ENCODE measurements at regions not wholly inside any gene's neighbourhood (a gene's known extent, or its start where the extent isn't known, plus 50 kb on each side); places are given as distances from the start of the nearest gene placed in this dataset.

GRCh38 chr10:108187408-108188012 lies 1023.0 kb upstream of the SORCS1 start:
- no peaks in the 10 kb centered on the region for H3K27me3 ChIP-seq
- no peaks in the 10 kb centered on the region for H3K36me3 ChIP-seq
- H3K4me1 ChIP-seq (ENCODE audit: control insufficient read depth in 1 of 2, insufficient read depth in 1 of 2, low read depth in 1 of 2, low read length in 1 of 2): no peaks in the 10 kb centered on the region
- H3K4me3 ChIP-seq (ENCODE audit: low read depth in 1 of 2, low read length in 1 of 2): no peak overlapping the region
- no peak overlapping the region for H3K27ac ChIP-seq
- no peak for TF ChIP-seq CTCF (IDR thresholded peaks at IDR 0.05)
- no peaks in the 10 kb centered on the region for H3K9me3 ChIP-seq

- Histone ChIP-seq H3K27ac (no peak overlapping the region), H3K36me3 (no peaks in the 10 kb centered on the region), H3K4me1 (ENCODE audit: control insufficient read depth in 1 of 2, insufficient read depth in 1 of 2, low read depth in 1 of 2, low read length in 1 of 2) (no peaks in the 10 kb centered on the region), H3K27me3 (no peaks in the 10 kb centered on the region), H3K9me3 (no peaks in the 10 kb centered on the region), H3K4me3 (ENCODE audit: low read depth in 1 of 2, low read length in 1 of 2) (no peak overlapping the region)
- TF ChIP-seq CTCF (IDR thresholded peaks at IDR 0.05): no peak
Observed at GRCh38 chr10:108184114-108184513, 1019.6 kb upstream of the SORCS1 start.

GRCh38 chr10:108180878-108181277 lies 1016.4 kb upstream of the SORCS1 start:
- Histone ChIP-seq H3K27ac (no peak overlapping the region), H3K9me3 (no peaks in the 10 kb centered on the region), H3K36me3 (no peaks in the 10 kb centered on the region), H3K27me3 (no peaks in the 10 kb centered on the region), H3K4me3 (ENCODE audit: low read depth in 1 of 2, low read length in 1 of 2) (no peak overlapping the region), H3K4me1 (ENCODE audit: control insufficient read depth in 1 of 2, insufficient read depth in 1 of 2, low read depth in 1 of 2, low read length in 1 of 2) (no peaks in the 10 kb centered on the region)
- TF ChIP-seq CTCF (IDR thresholded peaks at IDR 0.05): no peak

GRCh38 chr10:108169846-108170245 lies 1005.3 kb upstream of the SORCS1 start:
- H3K27me3 ChIP-seq: no peaks in the 10 kb centered on the region
- H3K9me3 ChIP-seq: no peaks in the 10 kb centered on the region
- no peak overlapping the region for H3K27ac ChIP-seq
- no peaks in the 10 kb centered on the region for H3K36me3 ChIP-seq
- H3K4me3 ChIP-seq (ENCODE audit: low read depth in 1 of 2, low read length in 1 of 2): no peak overlapping the region
- no peak for TF ChIP-seq CTCF (IDR thresholded peaks at IDR 0.05)
- no peaks in the 10 kb centered on the region for H3K4me1 ChIP-seq (ENCODE audit: control insufficient read depth in 1 of 2, insufficient read depth in 1 of 2, low read depth in 1 of 2, low read length in 1 of 2)

DNA sequence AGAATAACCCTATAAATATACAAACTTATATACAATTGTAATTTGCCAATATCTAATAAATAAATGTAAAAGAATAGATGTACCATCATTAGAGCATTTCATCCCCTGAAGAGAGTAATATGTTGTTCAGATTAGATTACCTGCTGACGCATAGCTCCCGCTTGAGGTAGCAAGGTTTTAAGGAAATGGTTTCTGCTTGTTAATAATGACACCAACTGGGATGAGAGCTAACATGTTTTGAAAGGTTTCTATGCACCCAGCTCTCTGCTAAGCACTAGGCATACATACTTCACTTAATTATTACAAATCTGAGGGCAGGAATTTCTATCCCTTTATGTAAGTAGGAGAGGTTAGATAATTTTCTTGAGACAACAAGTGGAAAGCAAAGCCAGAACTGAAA lies 1003.3 kb upstream of the SORCS1 start:
- no peak overlapping the region for H3K27ac ChIP-seq
- TF ChIP-seq CTCF (IDR thresholded peaks at IDR 0.05): no peak
- no peaks in the 10 kb centered on the region for H3K9me3 ChIP-seq
- H3K36me3 ChIP-seq: no peaks in the 10 kb centered on the region
- no peak overlapping the region for H3K4me3 ChIP-seq (ENCODE audit: low read depth in 1 of 2, low read length in 1 of 2)
- no peaks in the 10 kb centered on the region for H3K4me1 ChIP-seq (ENCODE audit: control insufficient read depth in 1 of 2, insufficient read depth in 1 of 2, low read depth in 1 of 2, low read length in 1 of 2)
- no peaks in the 10 kb centered on the region for H3K27me3 ChIP-seq

DNA sequence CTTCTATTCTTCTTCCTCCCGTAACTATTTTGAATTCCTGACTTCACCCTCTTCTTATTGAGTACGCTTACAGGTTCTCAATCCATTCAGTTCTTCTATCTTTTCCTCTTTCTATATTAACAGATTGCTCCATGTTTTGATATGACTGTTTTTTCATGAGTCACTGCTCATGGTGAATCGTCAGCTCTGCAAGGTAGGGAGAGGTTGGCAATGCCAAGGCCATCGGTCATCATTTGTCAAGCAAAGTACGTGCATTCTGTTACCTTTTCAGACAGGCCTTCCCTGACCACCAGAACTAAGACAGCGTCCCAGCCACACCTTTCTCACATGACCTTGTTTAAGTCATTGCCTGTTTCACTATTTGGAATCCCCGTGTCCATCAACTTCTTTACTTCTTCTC lies 1001.9 kb upstream of the SORCS1 start:
- no peak overlapping the region for H3K27ac ChIP-seq
- H3K4me3 ChIP-seq (ENCODE audit: low read depth in 1 of 2, low read length in 1 of 2): no peak overlapping the region
- no peaks in the 10 kb centered on the region for H3K36me3 ChIP-seq
- no peaks in the 10 kb centered on the region for H3K9me3 ChIP-seq
- no peaks in the 10 kb centered on the region for H3K4me1 ChIP-seq (ENCODE audit: control insufficient read depth in 1 of 2, insufficient read depth in 1 of 2, low read depth in 1 of 2, low read length in 1 of 2)
- no peak for TF ChIP-seq CTCF (IDR thresholded peaks at IDR 0.05)
- H3K27me3 ChIP-seq: no peaks in the 10 kb centered on the region
